IMR-90 (cell line): ENCODE measurements at regions not wholly inside any gene's neighbourhood (a gene's known extent, or its start where the extent isn't known, plus 50 kb on each side); places are given as distances from the start of the nearest gene placed in this dataset.

Experiments used
- ATAC-seq: fragments of 200-7000 bp; cut with Tn5 transposase; 2 replicates; pipeline ENCODE4 v1.9.1; 2020; ENCODE audit warnings: low read depth, mild to moderate bottlenecking, moderate library complexity
- BruUV-seq: library from RNA; stranded (reverse); fragments of 400-500 nt; replicated peaks from 2 replicates; lab custom pipeline; 2021; lab: Mats Ljungman, UMichigan
- CTCF ChIA-PET: fragments of 300-600 bp; formaldehyde crosslinking; extraction: SDS; loops from one replicate; lab custom pipeline; 2021; ENCODE audit warnings: antibody characterized with exemption; lab: Yijun Ruan, JAX
- POLR2A ChIA-PET: fragments of 300-600 bp; sonication (Branson Sonifier 250); formaldehyde crosslinking; loops from one replicate; lab custom pipeline; 2022; ENCODE audit warnings: antibody characterized with exemption; ENCODE audit not compliant: unreplicated experiment; lab: Charles Lee
- DNase-seq: peaks from one replicate; pipeline ENCODE4 v3.0.0; 2013
- H2AFZ ChIP-seq: replicated peaks from 2 replicates; pipeline ENCODE3; 2013; ENCODE audit warnings: low read length, mild to moderate bottlenecking; ENCODE audit not compliant: poor library complexity
- H2AK5ac ChIP-seq: 2 replicates; pipeline ENCODE4 v1.6.1; 2013; ENCODE audit warnings: low read depth, low read length, inconsistent platforms
- H2AK9ac ChIP-seq: replicated peaks from 2 replicates; pipeline ENCODE3; 2013; ENCODE audit warnings: mild to moderate bottlenecking, low read depth, low read length, moderate library complexity; ENCODE audit not compliant: poor library complexity
- H2BK120ac ChIP-seq: 2 replicates; pipeline ENCODE4 v1.6.1; 2013; ENCODE audit warnings: low read depth, low read length, inconsistent platforms
- H2BK15ac ChIP-seq: 3 replicates; pipeline ENCODE4 v1.6.1; 2013; ENCODE audit warnings: low read depth, low read length, inconsistent platforms
- H2BK20ac ChIP-seq: 2 replicates; pipeline ENCODE4 v1.6.1; 2013; ENCODE audit warnings: low read depth, mild to moderate bottlenecking, inconsistent platforms, low read length, moderate library complexity
- H2BK5ac ChIP-seq: 2 replicates; pipeline ENCODE4 v1.6.1; 2013; ENCODE audit warnings: mild to moderate bottlenecking, low read depth, low read length, inconsistent platforms; ENCODE audit not compliant: poor library complexity, severe bottlenecking
- H3K14ac ChIP-seq: replicated peaks from 2 replicates; pipeline ENCODE4 v1.6.1; 2013; ENCODE audit warnings: low read depth, low read length, inconsistent platforms
- H3K18ac ChIP-seq: 2 replicates; pipeline ENCODE4 v1.6.1; 2013; ENCODE audit warnings: low read depth, low read length, control low read depth
- H3K23ac ChIP-seq: 2 replicates; pipeline ENCODE4 v1.6.1; 2013; ENCODE audit warnings: low read depth, low read length, inconsistent platforms
- H3K27ac ChIP-seq: 2 replicates; pipeline ENCODE4 v1.5.1; 2013; ENCODE audit warnings: mild to moderate bottlenecking, control low read depth, low read length; ENCODE audit not compliant: insufficient read depth
- H3K27me3 ChIP-seq: 2 replicates; pipeline ENCODE4 v1.6.1; 2013; ENCODE audit warnings: low read length; ENCODE audit not compliant: control insufficient read depth, insufficient read depth
- H3K36me3 ChIP-seq: 2 replicates; pipeline ENCODE4 v1.6.1; 2013; ENCODE audit warnings: low read length, mixed read lengths; ENCODE audit not compliant: control insufficient read depth, insufficient read depth
- H3K4ac ChIP-seq: 2 replicates; pipeline ENCODE4 v1.6.1; 2013; ENCODE audit warnings: low read depth, low read length, inconsistent platforms
- H3K4me1 ChIP-seq: 2 replicates; pipeline ENCODE4 v1.6.1; 2013; ENCODE audit warnings: low read length, mixed read lengths; ENCODE audit not compliant: control insufficient read depth, insufficient read depth
- H3K4me2 ChIP-seq: 2 replicates; pipeline ENCODE4 v1.6.1; 2013; ENCODE audit warnings: low read depth, mild to moderate bottlenecking, control low read depth, low read length, moderate library complexity
- H3K4me3 ChIP-seq: 2 replicates; pipeline ENCODE4 v1.5.1; 2013; ENCODE audit warnings: low read depth, mild to moderate bottlenecking, control low read depth, low read length, moderate library complexity; ENCODE audit not compliant: insufficient read depth
- H3K56ac ChIP-seq: 2 replicates; pipeline ENCODE4 v1.6.1; 2013; ENCODE audit warnings: low read length, inconsistent platforms; ENCODE audit not compliant: insufficient read depth; ENCODE audit errors: extremely low read depth
- H3K79me1 ChIP-seq, 2 experiments: 2 replicates each; pipeline ENCODE4 v1.6.1; 2013; ENCODE audit warnings: low read length in 2 of 2, inconsistent platforms in 1 of 2, low read depth in 1 of 2
- H3K9ac ChIP-seq: 2 replicates; pipeline ENCODE4 v1.6.1; 2013; ENCODE audit warnings: low read depth, low read length, control low read depth
- H3K9me1 ChIP-seq: 2 replicates; pipeline ENCODE4 v1.6.1; 2013; ENCODE audit warnings: low read length, inconsistent platforms; ENCODE audit not compliant: insufficient read depth
- H3K9me3 ChIP-seq: 2 replicates; pipeline ENCODE4 v1.6.1; 2013; ENCODE audit warnings: low read length; ENCODE audit not compliant: control insufficient read depth, insufficient read depth
- H4K20me1 ChIP-seq: 2 replicates; pipeline ENCODE4 v1.6.1; 2013; ENCODE audit warnings: low read length, inconsistent platforms; ENCODE audit not compliant: insufficient read depth
- H4K5ac ChIP-seq: 2 replicates; pipeline ENCODE4 v1.6.1; 2013; ENCODE audit warnings: mild to moderate bottlenecking, low read depth, low read length, control low read depth
- H4K8ac ChIP-seq, 2 experiments: 2 replicates each; pipeline ENCODE4 v1.6.1; 2013; ENCODE audit warnings: low read depth in 2 of 2, low read length in 2 of 2, control low read depth in 1 of 2, inconsistent platforms in 1 of 2
- H4K91ac ChIP-seq: 2 replicates; pipeline ENCODE4 v1.6.1; 2013; ENCODE audit warnings: low read depth, low read length, inconsistent platforms; ENCODE audit not compliant: insufficient read depth
- BHLHE40 ChIP-seq: fragments of 150-350 bp; IDR thresholded peaks from 2 replicates; pipeline ENCODE4 v1.6.1; 2016; ENCODE audit warnings: mild to moderate bottlenecking, low read depth, low read length
- CEBPB ChIP-seq: IDR thresholded peaks from 2 replicates; pipeline ENCODE4 v1.6.1; 2012; ENCODE audit warnings: low read depth, low read length, improper control_type of control experiment
- CTCF ChIP-seq: conservative IDR thresholded peaks from 2 replicates; pipeline ENCODE4 v1.5.1; 2012; ENCODE audit warnings: mild to moderate bottlenecking, low read depth, low read length, improper control_type of control experiment
- ELK1 ChIP-seq: fragments of 150-350 bp; IDR thresholded peaks from 2 replicates; pipeline ENCODE4 v1.6.1; 2016; ENCODE audit warnings: low read depth, mild to moderate bottlenecking, low read length, moderate library complexity, borderline replicate concordance
- FOS ChIP-seq: fragments of 150-350 bp; IDR thresholded peaks from 2 replicates; pipeline ENCODE4 v1.6.1; 2016; ENCODE audit warnings: low read depth, low read length
- MAFK ChIP-seq: IDR thresholded peaks from 2 replicates; pipeline ENCODE4 v1.6.1; 2012; ENCODE audit warnings: low read depth, low read length, improper control_type of control experiment
- MXI1 ChIP-seq: IDR thresholded peaks from 2 replicates; pipeline ENCODE4 v1.6.1; 2012; ENCODE audit warnings: low read depth, mild to moderate bottlenecking, low read length, moderate library complexity, borderline replicate concordance
- NFE2L2 ChIP-seq: fragments of 150-350 bp; IDR thresholded peaks from 2 replicates; pipeline ENCODE4 v1.6.1; 2016; ENCODE audit warnings: low read depth, mild to moderate bottlenecking, low read length
- POLR2A ChIP-seq: IDR thresholded peaks from 2 replicates; pipeline ENCODE4 v1.6.1; 2012; ENCODE audit warnings: mild to moderate bottlenecking, low read depth, low read length
- RAD21 ChIP-seq: IDR thresholded peaks from 2 replicates; pipeline ENCODE4 v1.6.1; 2012; ENCODE audit warnings: low read length, improper control_type of control experiment
- RCOR1 ChIP-seq: IDR thresholded peaks from 2 replicates; pipeline ENCODE4 v1.6.1; 2012; ENCODE audit warnings: mild to moderate bottlenecking, low read length, improper control_type of control experiment; ENCODE audit not compliant: insufficient replicate concordance
- RFX5 ChIP-seq: IDR thresholded peaks from 2 replicates; pipeline ENCODE4 v1.8.0; 2012; ENCODE audit warnings: low read depth, mild to moderate bottlenecking, low read length, moderate library complexity
- USF2 ChIP-seq: fragments of 150-350 bp; IDR thresholded peaks from 2 replicates; pipeline ENCODE4 v1.6.1; 2017; ENCODE audit warnings: mild to moderate bottlenecking, antibody characterized with exemption, low read length, low read depth
- WGBS, 2 experiments: methylation state at CpG; one replicate each; pipeline versions ENCODE4 v1.1.5 to v1.1.7; 2013; ENCODE audit warnings: missing lambda C conversion rate in 2 of 2; ENCODE audit not compliant: insufficient read length in 1 of 2; ENCODE audit errors: extremely low coverage in 2 of 2; 5-methylcytosine and 5-hydroxymethylcytosine counted together
- dilution Hi-C: fragments of 300-500 bp; cut with HindIII; formaldehyde crosslinking; loops from one replicate; pipeline ENCODE4 v1.14.3; 2018; ENCODE audit warnings: low sequenced_read_pairs; ENCODE audit not compliant: unreplicated experiment
- in situ Hi-C: fragments of 300-500 bp; cut with MboI; formaldehyde crosslinking; loops from 3 replicates; pipeline ENCODE4 v1.14.3; 2019; ENCODE audit warnings: low sequenced_read_pairs, inconsistent platforms, mixed read lengths
- intact Hi-C: fragments of 100-400 bp; cut with micrococcal nuclease; formaldehyde crosslinking; loops from 2 replicates; pipeline ENCODE4 v1.10.0; 2022

- ATAC-seq = no peak
- Histone ChIP-seq H3K9me3 (no peaks in the 10 kb centered on the region), H2BK20ac (no peak overlapping the region), H3K36me3 (no peaks in the 10 kb centered on the region), H3K18ac (peak overlapping the region; percentile 33; the same call in 1 of the 2 replicates), H2AFZ (no peak overlapping the region), H4K5ac (no peak overlapping the region), H4K8ac (no peak overlapping the region), H2BK5ac (peak overlapping the region; percentile 63), H4K91ac (0 out of 2 replicates have a peak overlapping the region, but pooled peaks have one; percentile 10), H3K56ac (no peak overlapping the region), H2AK9ac (no peak overlapping the region), H2AK5ac (no peak overlapping the region), H3K4ac (no peak overlapping the region), H3K23ac (no peak overlapping the region), H3K4me1 (peaks cover 11% of the 10 kb centered on the region), H3K9ac (no peak overlapping the region), H2BK15ac (0 out of 3 replicates have a peak overlapping the region, but pooled peaks have one; percentile 50), H3K14ac (no peak overlapping the region; the same call in 1 of the 2 replicates), H3K4me2 (no peak overlapping the region), H3K4me3 (no peak overlapping the region), H3K79me1 (no peaks in the 10 kb centered on the region), H2BK120ac (no peak overlapping the region), H3K27me3 (no peaks in the 10 kb centered on the region), H3K9me1 (peaks cover 7% of the 10 kb centered on the region), H4K20me1 (no peaks in the 10 kb centered on the region), H3K27ac (no peak overlapping the region)
- no TSS peak for BruUV-seq
- WGBS, 2 experiments = no CpG with 5 or more reads among the region's 1 CpG
- no peak for TF ChIP-seq BHLHE40
- TF ChIP-seq FOS = no peak
- no peak for TF ChIP-seq RFX5
- TF ChIP-seq USF2 = no peak
- TF ChIP-seq CEBPB = no peak
- TF ChIP-seq RAD21 = no peak
- TF ChIP-seq ELK1 = no peak
- TF ChIP-seq NFE2L2 = no peak
- TF ChIP-seq MXI1 = no peak
- TF ChIP-seq MAFK = no peak
- no peak for TF ChIP-seq RCOR1
- no peak for TF ChIP-seq CTCF
- TF ChIP-seq POLR2A = no peak
- CTCF ChIA-PET = no interaction called here
- in situ Hi-C loops (no loop called here), dilution Hi-C loops (no loop called here), intact Hi-C loops (no loop called here)
- POLR2A ChIA-PET = interaction anchor here (0.7 kb wide), 1 partner anchor 90 kb away, joined by 4 read pairs; no protein-coding TSS in a partner anchor
- DNase-seq = no peak
These were observed 190.2 kb upstream of the FN1 start for GRCh38 chr2:215626063-215626462.
